ENCODE measurements at regions not wholly inside any gene's neighbourhood (a gene's known extent, or its start where the extent isn't known, plus 50 kb on each side); places are given as distances from the start of the nearest gene placed in this dataset.

GRCh38 chr9:25381141-25381540 is 297.1 kb downstream of the TUSC1 start:
- Mint-ChIP-seq H3K4me1 (no peaks in the 10 kb centered on the region), H3K27ac (no peak overlapping the region), H3K9me3 (no peaks in the 10 kb centered on the region), H3K27me3 (ENCODE audit: low read depth, poor library complexity) (peaks cover 4% of the 10 kb centered on the region), H3K36me3 (ENCODE audit: low read depth) (no peaks in the 10 kb centered on the region), H3K4me3 (no peak overlapping the region)
- no peak for TF ChIP-seq CTCF (IDR thresholded peaks at IDR 0.05)
- DNase-seq, result no peak

GRCh38 chr9:25377039-25377438 is 301.2 kb downstream of the TUSC1 start:
- H3K27me3 Mint-ChIP-seq (ENCODE audit: low read depth, poor library complexity), result peaks cover 4% of the 10 kb centered on the region
- H3K4me1 Mint-ChIP-seq, result no peaks in the 10 kb centered on the region
- DNase-seq, result no peak
- H3K36me3 Mint-ChIP-seq (ENCODE audit: low read depth), result no peaks in the 10 kb centered on the region
- no peak overlapping the region for H3K27ac Mint-ChIP-seq
- no peaks in the 10 kb centered on the region for H3K9me3 Mint-ChIP-seq
- no peak overlapping the region for H3K4me3 Mint-ChIP-seq
- no peak for TF ChIP-seq CTCF (IDR thresholded peaks at IDR 0.05)

- no peak overlapping the region for H3K27ac Mint-ChIP-seq
- no peaks in the 10 kb centered on the region for H3K4me1 Mint-ChIP-seq
- no peak overlapping the region for H3K4me3 Mint-ChIP-seq
- no peak for DNase-seq
- H3K9me3 Mint-ChIP-seq, result no peaks in the 10 kb centered on the region
- TF ChIP-seq CTCF (IDR thresholded peaks at IDR 0.05), result no peak
- H3K36me3 Mint-ChIP-seq (ENCODE audit: low read depth), result no peaks in the 10 kb centered on the region
- peaks cover 4% of the 10 kb centered on the region for H3K27me3 Mint-ChIP-seq (ENCODE audit: low read depth, poor library complexity)
These were observed 304.0 kb downstream of the TUSC1 start for GRCh38 chr9:25374281-25374680.

GRCh38 chr9:25366906-25367305 is 311.3 kb downstream of the TUSC1 start:
- H3K27ac Mint-ChIP-seq, result no peak overlapping the region
- DNase-seq, result no peak
- no peaks in the 10 kb centered on the region for H3K36me3 Mint-ChIP-seq (ENCODE audit: low read depth)
- H3K4me3 Mint-ChIP-seq, result no peak overlapping the region
- no peaks in the 10 kb centered on the region for H3K4me1 Mint-ChIP-seq
- TF ChIP-seq CTCF (IDR thresholded peaks at IDR 0.05), result no peak
- H3K9me3 Mint-ChIP-seq, result no peaks in the 10 kb centered on the region
- H3K27me3 Mint-ChIP-seq (ENCODE audit: low read depth, poor library complexity), result no peaks in the 10 kb centered on the region

- H3K27me3 Mint-ChIP-seq (ENCODE audit: low read depth, poor library complexity), result no peaks in the 10 kb centered on the region
- no peak overlapping the region for H3K27ac Mint-ChIP-seq
- TF ChIP-seq CTCF (IDR thresholded peaks at IDR 0.05), result no peak
- H3K4me3 Mint-ChIP-seq, result no peak overlapping the region
- H3K36me3 Mint-ChIP-seq (ENCODE audit: low read depth), result no peaks in the 10 kb centered on the region
- H3K4me1 Mint-ChIP-seq, result no peaks in the 10 kb centered on the region
- H3K9me3 Mint-ChIP-seq, result peaks cover 25% of the 10 kb centered on the region
- no peak for DNase-seq
These were observed 324.5 kb downstream of the TUSC1 start for GRCh38 chr9:25353783-25354182.

- no peaks in the 10 kb centered on the region for H3K9me3 Mint-ChIP-seq
- no peak overlapping the region for H3K27ac Mint-ChIP-seq
- no peak for TF ChIP-seq CTCF (IDR thresholded peaks at IDR 0.05)
- H3K4me3 Mint-ChIP-seq, result no peak overlapping the region
- H3K4me1 Mint-ChIP-seq, result no peaks in the 10 kb centered on the region
- H3K27me3 Mint-ChIP-seq (ENCODE audit: low read depth, poor library complexity), result no peaks in the 10 kb centered on the region
- no peak for DNase-seq
- H3K36me3 Mint-ChIP-seq (ENCODE audit: low read depth), result no peaks in the 10 kb centered on the region
These were observed 328.2 kb downstream of the TUSC1 start for GRCh38 chr9:25350011-25350410.

All from nephron progenitor cell (in vitro differentiated cells).